ENCODE measurements at regions not wholly inside any gene's neighbourhood (a gene's known extent, or its start where the extent isn't known, plus 50 kb on each side); places are given as distances from the start of the nearest gene placed in this dataset.

DNA sequence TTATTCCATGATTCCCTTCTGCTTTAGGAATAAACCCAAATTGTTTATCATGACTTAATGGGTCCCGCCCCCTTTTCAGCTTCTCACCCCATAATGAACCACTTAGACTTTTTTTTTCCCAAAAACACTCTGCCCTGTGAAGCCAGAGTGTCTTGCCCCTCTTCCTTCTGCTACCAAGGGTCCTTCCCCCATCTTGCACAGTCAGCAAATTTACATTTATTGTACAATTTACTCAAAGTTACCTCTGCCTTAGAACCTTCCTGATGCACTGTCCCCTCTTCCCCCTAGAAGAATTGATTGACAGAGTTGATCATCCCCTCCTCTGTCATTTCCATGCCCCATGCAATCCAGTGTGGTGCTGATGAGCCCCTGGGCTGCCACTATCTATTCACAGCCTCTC lies 101.5 kb upstream of the PPP2R3A start:
- Histone ChIP-seq H3K4me3 (ENCODE audit: low read length) (no peak overlapping the region), H2AFZ (ENCODE audit: low read depth, low read length) (no peak overlapping the region)
- no peak for TF ChIP-seq EP300 (conservative IDR thresholded peaks at IDR 0.05; ENCODE audit: poor library complexity, severe bottlenecking)
- TF ChIP-seq, protein P1, sequence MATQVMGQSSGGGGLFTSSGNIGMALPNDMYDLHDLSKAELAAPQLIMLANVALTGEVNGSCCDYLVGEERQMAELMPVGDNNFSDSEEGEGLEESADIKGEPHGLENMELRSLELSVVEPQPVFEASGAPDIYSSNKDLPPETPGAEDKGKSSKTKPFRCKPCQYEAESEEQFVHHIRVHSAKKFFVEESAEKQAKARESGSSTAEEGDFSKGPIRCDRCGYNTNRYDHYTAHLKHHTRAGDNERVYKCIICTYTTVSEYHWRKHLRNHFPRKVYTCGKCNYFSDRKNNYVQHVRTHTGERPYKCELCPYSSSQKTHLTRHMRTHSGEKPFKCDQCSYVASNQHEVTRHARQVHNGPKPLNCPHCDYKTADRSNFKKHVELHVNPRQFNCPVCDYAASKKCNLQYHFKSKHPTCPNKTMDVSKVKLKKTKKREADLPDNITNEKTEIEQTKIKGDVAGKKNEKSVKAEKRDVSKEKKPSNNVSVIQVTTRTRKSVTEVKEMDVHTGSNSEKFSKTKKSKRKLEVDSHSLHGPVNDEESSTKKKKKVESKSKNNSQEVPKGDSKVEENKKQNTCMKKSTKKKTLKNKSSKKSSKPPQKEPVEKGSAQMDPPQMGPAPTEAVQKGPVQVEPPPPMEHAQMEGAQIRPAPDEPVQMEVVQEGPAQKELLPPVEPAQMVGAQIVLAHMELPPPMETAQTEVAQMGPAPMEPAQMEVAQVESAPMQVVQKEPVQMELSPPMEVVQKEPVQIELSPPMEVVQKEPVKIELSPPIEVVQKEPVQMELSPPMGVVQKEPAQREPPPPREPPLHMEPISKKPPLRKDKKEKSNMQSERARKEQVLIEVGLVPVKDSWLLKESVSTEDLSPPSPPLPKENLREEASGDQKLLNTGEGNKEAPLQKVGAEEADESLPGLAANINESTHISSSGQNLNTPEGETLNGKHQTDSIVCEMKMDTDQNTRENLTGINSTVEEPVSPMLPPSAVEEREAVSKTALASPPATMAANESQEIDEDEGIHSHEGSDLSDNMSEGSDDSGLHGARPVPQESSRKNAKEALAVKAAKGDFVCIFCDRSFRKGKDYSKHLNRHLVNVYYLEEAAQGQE (IDR thresholded peaks at IDR 0.05; ENCODE audit: borderline replicate concordance): no peak
- no peak for TF ChIP-seq MXI1 (conservative IDR thresholded peaks at IDR 0.05; ENCODE audit: poor library complexity, severe bottlenecking)
- no peak for TF ChIP-seq POLR2AphosphoS5 (IDR thresholded peaks at IDR 0.05)
- no peak for TF ChIP-seq SMC3 (conservative IDR thresholded peaks at IDR 0.05; ENCODE audit: poor library complexity)
- TF ChIP-seq RAD21 (conservative IDR thresholded peaks at IDR 0.05): no peak
- no peak for TF ChIP-seq TAF1 (IDR thresholded peaks at IDR 0.05; ENCODE audit: low read depth)
- TF ChIP-seq CTCF (IDR thresholded peaks at IDR 0.05; ENCODE audit: poor library complexity, severe bottlenecking): no peak
- no peak for TF ChIP-seq EZH2 (IDR thresholded peaks at IDR 0.05; ENCODE audit: borderline replicate concordance, insufficient read depth, low read length, poor library complexity, severe bottlenecking)

DNA sequence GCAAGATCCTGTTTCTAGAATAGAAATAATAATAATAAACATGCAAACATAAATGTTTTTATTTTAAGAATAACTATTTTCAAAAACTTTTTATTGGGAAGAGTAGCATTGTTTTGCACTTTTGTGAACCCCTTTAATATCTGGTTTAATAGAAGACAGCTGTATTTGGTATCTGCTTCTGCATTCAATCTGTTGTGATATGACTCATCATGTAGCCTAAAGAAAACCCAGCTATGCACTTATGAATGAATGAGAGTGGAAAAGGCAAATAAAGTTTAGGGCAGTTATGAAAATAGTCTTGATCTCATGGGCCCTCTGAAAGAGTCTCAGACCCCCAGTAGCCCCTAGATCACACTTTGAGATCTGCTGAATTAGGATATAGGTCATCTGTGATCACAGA lies 100.4 kb upstream of the PPP2R3A start:
- H3K27me3 ChIP-seq (ENCODE audit: insufficient read depth, low read depth, low read length): no peaks in the 10 kb centered on the region
- H3F3A ChIP-seq (ENCODE audit: insufficient read depth, low read length, poor library complexity, severe bottlenecking): no peaks in the 10 kb centered on the region
- H3K9me2 ChIP-seq (ENCODE audit: insufficient read depth, low read length): no peaks in the 10 kb centered on the region
- H4K20me1 ChIP-seq (ENCODE audit: insufficient read depth): no peaks in the 10 kb centered on the region
- no peak overlapping the region for H3K9ac ChIP-seq (ENCODE audit: low read length)
- no peak overlapping the region for H3K27ac ChIP-seq (ENCODE audit: low read length)
- H3K9me3 ChIP-seq (ENCODE audit: low read length): no peaks in the 10 kb centered on the region
- H2AFZ ChIP-seq (ENCODE audit: low read depth, low read length): no peak overlapping the region
- no peak overlapping the region for H3K4me3 ChIP-seq (ENCODE audit: low read length)
- no peak for TF ChIP-seq MXI1 (conservative IDR thresholded peaks at IDR 0.05; ENCODE audit: poor library complexity, severe bottlenecking)
- no peaks in the 10 kb centered on the region for H3K79me2 ChIP-seq (replicated peaks; ENCODE audit: insufficient read depth, low read length)
- no peaks in the 10 kb centered on the region for H3K36me3 ChIP-seq (ENCODE audit: insufficient read depth, low read length)
- H3K4me2 ChIP-seq (ENCODE audit: low read length): no peak overlapping the region

More for the DNA sequence above, 101.5 kb upstream of the PPP2R3A start:
- H3K9me3 ChIP-seq (ENCODE audit: low read length): no peaks in the 10 kb centered on the region
- no peaks in the 10 kb centered on the region for H3K36me3 ChIP-seq (ENCODE audit: insufficient read depth, low read length)
- H3F3A ChIP-seq (ENCODE audit: insufficient read depth, low read length, poor library complexity, severe bottlenecking): no peaks in the 10 kb centered on the region
- H3K9ac ChIP-seq (ENCODE audit: low read length): no peak overlapping the region
- H3K79me2 ChIP-seq (replicated peaks; ENCODE audit: insufficient read depth, low read length): no peaks in the 10 kb centered on the region
- H3K9me2 ChIP-seq (ENCODE audit: insufficient read depth, low read length): no peaks in the 10 kb centered on the region
- no peaks in the 10 kb centered on the region for H4K20me1 ChIP-seq (ENCODE audit: insufficient read depth)
- no peak overlapping the region for H3K4me2 ChIP-seq (ENCODE audit: low read length)
- no peak overlapping the region for H3K27ac ChIP-seq (ENCODE audit: low read length)
- H3K27me3 ChIP-seq (ENCODE audit: insufficient read depth, low read depth, low read length): no peaks in the 10 kb centered on the region

- Histone ChIP-seq H3K9ac (ENCODE audit: low read length) (no peak overlapping the region), H3K27me3 (ENCODE audit: insufficient read depth, low read depth, low read length) (no peaks in the 10 kb centered on the region), H3K9me3 (ENCODE audit: low read length) (no peaks in the 10 kb centered on the region), H4K20me1 (ENCODE audit: insufficient read depth) (no peaks in the 10 kb centered on the region), H3F3A (ENCODE audit: insufficient read depth, low read length, poor library complexity, severe bottlenecking) (no peaks in the 10 kb centered on the region), H3K9me2 (ENCODE audit: insufficient read depth, low read length) (no peaks in the 10 kb centered on the region), H3K79me2 (replicated peaks; ENCODE audit: insufficient read depth, low read length) (no peaks in the 10 kb centered on the region), H3K4me2 (ENCODE audit: low read length) (no peak overlapping the region), H3K27ac (ENCODE audit: low read length) (no peak overlapping the region), H3K36me3 (ENCODE audit: insufficient read depth, low read length) (no peaks in the 10 kb centered on the region), H3K4me3 (ENCODE audit: low read length) (no peak overlapping the region), H2AFZ (ENCODE audit: low read depth, low read length) (no peak overlapping the region)
- TF ChIP-seq SMC3 (conservative IDR thresholded peaks at IDR 0.05; ENCODE audit: poor library complexity) (no peak), CTCF (IDR thresholded peaks at IDR 0.05; ENCODE audit: poor library complexity, severe bottlenecking) (no peak), EP300 (conservative IDR thresholded peaks at IDR 0.05; ENCODE audit: poor library complexity, severe bottlenecking) (no peak), RAD21 (conservative IDR thresholded peaks at IDR 0.05) (no peak), POLR2AphosphoS5 (IDR thresholded peaks at IDR 0.05) (no peak), TAF1 (IDR thresholded peaks at IDR 0.05; ENCODE audit: low read depth) (no peak), EZH2 (IDR thresholded peaks at IDR 0.05; ENCODE audit: borderline replicate concordance, insufficient read depth, low read length, poor library complexity, severe bottlenecking) (no peak), MXI1 (conservative IDR thresholded peaks at IDR 0.05; ENCODE audit: poor library complexity, severe bottlenecking) (no peak)
- TF ChIP-seq, protein P1 (IDR thresholded peaks at IDR 0.05; ENCODE audit: borderline replicate concordance): no peak
Observed at GRCh38 chr3:135865553-135865952, 100.0 kb upstream of the PPP2R3A start.

Data from neural cell (in vitro differentiated cells).